Left lung (tissue), 4 donors: ENCODE measurements at regions not wholly inside any gene's neighbourhood (a gene's known extent, or its start where the extent isn't known, plus 50 kb on each side); places are given as distances from the start of the nearest gene placed in this dataset.
A peak's percentile ranks its signal among the peaks of the same experiment; 100 is the strongest.

Experiments used
- ATAC-seq: fragments of 200-7000 bp; cut with Tn5 transposase; one replicate; pipeline ENCODE4 v1.9.1; 2020; ENCODE audit warnings: moderate library complexity
- DNase-seq, 4 donors: peaks; one replicate each; pipeline ENCODE4 v3.0.0-alpha.2; 2013 to 2020
- H3K27ac ChIP-seq, 2 donors: fragments of 200-600 bp; sonication (generic) in 1 of 2; one replicate each; pipeline versions ENCODE4 v1.5.0 to v1.8.0; 2020 to 2021
- H3K27me3 ChIP-seq, 2 donors: fragments of 200-600 bp; sonication (generic) in 1 of 2; one replicate each; pipeline versions ENCODE4 v1.5.0 to v1.8.0; 2020 to 2021
- H3K36me3 ChIP-seq, 2 donors: fragments of 200-600 bp; sonication (generic) in 1 of 2; one replicate each; pipeline versions ENCODE4 v1.5.0 to v1.8.0; 2020 to 2021
- H3K4me1 ChIP-seq, 2 donors: fragments of 200-600 bp; one replicate each; pipeline ENCODE4 v1.8.0; 2021
- H3K4me3 ChIP-seq, 2 donors: fragments of 200-600 bp; sonication (generic) in 1 of 2; one replicate each; pipeline versions ENCODE4 v1.5.0 to v1.8.0; 2020 to 2021; ENCODE audit warnings: mild to moderate bottlenecking in 1 of 2
- H3K9me3 ChIP-seq, 2 donors: fragments of 200-600 bp; sonication (generic) in 1 of 2; one replicate each; pipeline versions ENCODE4 v1.5.0 to v1.8.0; 2020 to 2021
- intact Hi-C, 2 donors: fragments of 100-400 bp; cut with DNase I; formaldehyde crosslinking; loops; one replicate each; pipeline versions ENCODE4 v1.11.2 to v1.14.2; 2022
- TF ChIP-seq, protein P1 (sequence below), 2 donors: fragments of 200-600 bp; sonication (generic) in 1 of 2; IDR thresholded peaks; one replicate each; pipeline versions ENCODE4 v1.5.0 to v1.8.0; 2021; ENCODE audit warnings: antibody characterized with exemption in 2 of 2
- donor health status: DM: no; HTN: yes; CAD: no.
- donor health status: DM: no; HTN: no; CAD: no.

DNA sequence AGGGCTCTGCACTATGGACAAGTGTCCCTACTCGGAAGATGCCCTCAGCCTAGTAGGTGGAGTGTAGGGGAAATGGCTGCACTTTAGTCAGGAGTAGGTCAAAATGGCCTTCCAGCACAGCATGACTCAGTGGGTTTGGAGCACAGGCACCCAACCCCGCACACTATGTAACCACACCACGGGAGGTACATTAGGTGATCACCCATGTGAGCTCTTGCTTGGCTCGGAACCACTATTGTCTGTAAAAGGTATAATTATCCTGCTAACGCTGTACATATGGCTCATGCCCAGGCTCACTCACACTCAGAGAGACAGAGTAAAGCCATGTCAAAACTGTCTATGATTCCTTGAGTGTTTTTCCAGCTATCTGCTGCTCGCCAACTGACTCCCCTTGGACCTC is 156.9 kb upstream of the DACH1 start:
- Histone ChIP-seq H3K4me3 (no peak overlapping the region), H3K4me1 (no peaks in the 10 kb centered on the region), H3K27ac (no peak overlapping the region), H3K36me3 (no peaks in the 10 kb centered on the region), H3K27me3 (no peaks in the 10 kb centered on the region), H3K9me3 (peaks cover 0 to 8% of the 10 kb centered on the region in 2 donors)
- DNase-seq (no peak), ATAC-seq (no peak)
- intact Hi-C loops = no loop called here
- TF ChIP-seq, protein P1, sequence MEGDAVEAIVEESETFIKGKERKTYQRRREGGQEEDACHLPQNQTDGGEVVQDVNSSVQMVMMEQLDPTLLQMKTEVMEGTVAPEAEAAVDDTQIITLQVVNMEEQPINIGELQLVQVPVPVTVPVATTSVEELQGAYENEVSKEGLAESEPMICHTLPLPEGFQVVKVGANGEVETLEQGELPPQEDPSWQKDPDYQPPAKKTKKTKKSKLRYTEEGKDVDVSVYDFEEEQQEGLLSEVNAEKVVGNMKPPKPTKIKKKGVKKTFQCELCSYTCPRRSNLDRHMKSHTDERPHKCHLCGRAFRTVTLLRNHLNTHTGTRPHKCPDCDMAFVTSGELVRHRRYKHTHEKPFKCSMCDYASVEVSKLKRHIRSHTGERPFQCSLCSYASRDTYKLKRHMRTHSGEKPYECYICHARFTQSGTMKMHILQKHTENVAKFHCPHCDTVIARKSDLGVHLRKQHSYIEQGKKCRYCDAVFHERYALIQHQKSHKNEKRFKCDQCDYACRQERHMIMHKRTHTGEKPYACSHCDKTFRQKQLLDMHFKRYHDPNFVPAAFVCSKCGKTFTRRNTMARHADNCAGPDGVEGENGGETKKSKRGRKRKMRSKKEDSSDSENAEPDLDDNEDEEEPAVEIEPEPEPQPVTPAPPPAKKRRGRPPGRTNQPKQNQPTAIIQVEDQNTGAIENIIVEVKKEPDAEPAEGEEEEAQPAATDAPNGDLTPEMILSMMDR (IDR thresholded peaks at IDR 0.05) = no peak

DNA sequence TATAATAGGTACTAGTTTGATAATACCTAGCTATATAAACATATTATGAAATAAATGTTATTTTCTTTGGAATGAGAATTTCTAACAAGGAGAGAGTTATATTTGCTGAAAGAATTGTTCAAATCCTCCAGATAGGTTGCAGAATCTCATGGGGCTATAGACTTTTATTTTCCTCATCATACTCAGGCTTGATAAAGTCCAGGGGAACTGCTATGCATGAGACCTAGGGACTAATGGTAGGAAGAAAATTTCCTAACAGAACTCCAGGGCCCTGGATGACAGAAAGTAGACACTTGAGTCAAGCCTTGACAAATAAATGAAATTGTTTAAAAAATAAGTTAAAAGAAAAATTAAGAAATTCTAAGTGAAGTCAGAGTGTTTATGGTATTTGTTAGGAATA is 138.5 kb upstream of the DACH1 start:
- Histone ChIP-seq H3K4me3 (no peak overlapping the region), H3K9me3 (peaks cover 0 to 10% of the 10 kb centered on the region in 2 donors), H3K36me3 (no peaks in the 10 kb centered on the region), H3K27ac (no peak overlapping the region), H3K27me3 (no peaks in the 10 kb centered on the region), H3K4me1 (no peaks in the 10 kb centered on the region)
- no peak for ATAC-seq
- intact Hi-C loops = no loop called here
- no peak for DNase-seq
- TF ChIP-seq, protein P1 (IDR thresholded peaks at IDR 0.05) = no peak

DNA sequence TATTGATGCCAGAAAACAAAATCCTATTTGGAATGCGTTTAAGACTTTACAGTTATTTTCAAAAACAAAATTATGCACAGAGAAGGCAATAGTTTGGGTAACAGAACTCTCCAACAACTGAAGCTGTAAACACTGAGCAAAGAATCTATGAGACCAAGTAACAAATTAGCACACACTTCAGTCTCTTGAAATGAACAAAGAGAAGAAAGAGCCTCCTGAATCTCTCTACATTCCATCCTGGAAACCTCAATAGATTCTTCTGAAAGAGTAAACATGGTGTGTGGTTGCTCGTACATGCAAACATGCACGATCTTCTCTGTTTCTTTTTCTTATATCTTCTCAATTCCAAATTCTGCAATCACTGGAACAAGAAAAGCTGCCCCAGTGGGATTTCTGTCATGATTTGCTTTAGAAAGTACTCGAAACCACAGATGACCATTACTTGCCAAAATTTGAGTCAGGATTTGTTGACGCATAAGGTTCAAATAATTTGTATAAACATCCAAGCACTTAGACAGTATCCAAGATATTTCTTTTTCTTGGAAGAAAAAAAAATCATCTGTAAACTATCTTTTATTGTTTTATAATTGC is 137.9 kb upstream of the DACH1 start:
- TF ChIP-seq, protein P1 (IDR thresholded peaks at IDR 0.05) = no peak
- ATAC-seq (no peak), DNase-seq (peak in 2 of 4 donors; percentile 2 to 6)
- Histone ChIP-seq H3K9me3 (peaks cover 0 to 13% of the 10 kb centered on the region in 2 donors), H3K4me3 (no peak overlapping the region), H3K27me3 (no peaks in the 10 kb centered on the region), H3K27ac (peak overlapping the region in 1 of 2 donors; percentile 9), H3K4me1 (no peaks in the 10 kb centered on the region), H3K36me3 (no peaks in the 10 kb centered on the region)
- intact Hi-C loops = no loop called here

DNA sequence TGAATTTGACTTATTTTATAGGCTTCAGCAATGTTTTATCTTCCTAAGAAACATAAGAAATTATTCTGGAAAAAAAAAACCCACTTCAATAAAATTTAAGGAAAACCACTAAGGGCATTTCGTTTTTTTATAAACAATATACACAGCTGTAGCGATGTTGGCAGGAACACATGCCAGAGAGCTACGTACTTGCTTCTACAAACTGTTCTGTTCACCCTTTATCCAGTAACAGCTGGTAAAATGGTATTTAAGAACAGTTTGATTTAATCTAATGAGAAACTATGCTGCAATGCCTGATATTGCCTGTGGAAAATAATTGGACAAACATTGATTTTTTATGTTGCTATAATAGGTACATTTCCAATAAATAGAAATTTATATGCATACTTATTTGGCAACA is 137.2 kb upstream of the DACH1 start:
- H3K27me3 ChIP-seq = no peaks in the 10 kb centered on the region
- H3K9me3 ChIP-seq = peaks cover 0 to 11% of the 10 kb centered on the region in 2 donors
- no peaks in the 10 kb centered on the region for H3K36me3 ChIP-seq
- no peak overlapping the region for H3K4me3 ChIP-seq
- DNase-seq = peak in 2 of 4 donors; percentile 16 to 31
- no peak for ATAC-seq
- intact Hi-C loops = no loop called here
- peak overlapping the region in 1 of 2 donors; percentile 9 for H3K27ac ChIP-seq
- H3K4me1 ChIP-seq = no peaks in the 10 kb centered on the region
- TF ChIP-seq, protein P1 (IDR thresholded peaks at IDR 0.05) = no peak

DNA sequence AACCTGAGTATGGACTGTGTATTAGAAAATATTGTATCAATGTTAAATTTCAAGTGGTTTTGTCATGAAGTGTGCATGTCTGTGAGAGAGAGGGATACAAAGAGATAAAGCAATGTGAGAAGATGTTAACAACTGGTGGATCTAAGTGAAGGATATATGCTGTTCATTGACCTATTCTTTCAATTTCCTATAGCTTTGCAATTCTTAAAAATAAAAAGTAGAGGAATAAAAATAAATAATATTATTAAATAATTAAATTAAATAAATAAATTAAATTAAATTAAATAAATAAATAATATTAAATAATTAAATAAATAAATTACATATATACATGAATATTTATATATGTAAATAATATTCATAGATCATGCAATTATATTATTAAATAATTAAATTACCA is 131.2 kb upstream of the DACH1 start:
- ATAC-seq (no peak), DNase-seq (no peak)
- TF ChIP-seq, protein P1 (IDR thresholded peaks at IDR 0.05) = no peak
- Histone ChIP-seq H3K4me3 (no peak overlapping the region), H3K27ac (no peak overlapping the region), H3K27me3 (no peaks in the 10 kb centered on the region), H3K4me1 (no peaks in the 10 kb centered on the region), H3K9me3 (peaks cover 0 to 17% of the 10 kb centered on the region in 2 donors), H3K36me3 (no peaks in the 10 kb centered on the region)
- intact Hi-C loops = no loop called here
